K562 (cell line): ENCODE measurements at regions not wholly inside any gene's neighbourhood (a gene's known extent, or its start where the extent isn't known, plus 50 kb on each side); places are given as distances from the start of the nearest gene placed in this dataset.

Experiments
- ATF1 ChIP-seq, 2 experiments: fragments of 450-650 bp in 1 of 2; IDR thresholded peaks; 2 replicates each; pipeline ENCODE4 v1.6.1; 2016; ENCODE audit warnings: missing compliant biosample characterization in 1 of 2, missing genetic modification characterization in 1 of 2
- CREM ChIP-seq: IDR thresholded peaks from 2 replicates; pipeline ENCODE4 v1.6.1; 2014; ENCODE audit warnings: antibody characterized with exemption, low read depth
- FOXK2 ChIP-seq, 2 experiments: fragments of 450-650 bp; IDR thresholded peaks in 1 of 2; conservative IDR thresholded peaks in 1 of 2; 2 replicates each; pipeline ENCODE4 v1.6.1; 2016; ENCODE audit warnings: low read depth in 2 of 2, mild to moderate bottlenecking in 1 of 2
- HOMEZ ChIP-seq: fragments of 250-450 bp; sonication (Bioruptor Pico); IDR thresholded peaks from 2 replicates; pipeline ENCODE4 v1.4.0; 2020; ENCODE audit warnings: mild to moderate bottlenecking, moderate library complexity
- KAT2B ChIP-seq: IDR thresholded peaks from one replicate; pipeline ENCODE4 v1.6.1; 2012; ENCODE audit warnings: low read depth, mild to moderate bottlenecking, control low read depth, inconsistent platforms, low read length, moderate library complexity
- MAZ ChIP-seq, 2 experiments: fragments of 450-650 bp in 1 of 2; sonication (generic) in 1 of 2; formaldehyde crosslinking; IDR thresholded peaks in 1 of 2; conservative IDR thresholded peaks in 1 of 2; 2 replicates each; pipeline versions ENCODE4 v1.4.0 to v1.5.0; 2020; ENCODE audit warnings: mild to moderate bottlenecking in 1 of 2, missing genetic modification reagents in 1 of 2
- NELFE ChIP-seq: IDR thresholded peaks from 2 replicates; pipeline ENCODE4 v1.6.1; 2011; ENCODE audit warnings: mild to moderate bottlenecking; ENCODE audit not compliant: insufficient read depth, insufficient read length
- PHF8 ChIP-seq: fragments of 200-600 bp; sonication (generic); IDR thresholded peaks from 2 replicates; pipeline ENCODE4 v1.6.1; 2012; ENCODE audit warnings: mixed run types, mild to moderate bottlenecking, inconsistent platforms, low read length, moderate library complexity, borderline replicate concordance
- RCOR1 ChIP-seq, 2 experiments: IDR thresholded peaks; 2 replicates each; pipeline ENCODE4 v1.6.1; 2012; ENCODE audit warnings: low read depth in 2 of 2, low read length in 2 of 2, borderline replicate concordance in 1 of 2, improper control_type of control experiment in 1 of 2
- TRIM25 ChIP-seq: fragments of 450-650 bp; IDR thresholded peaks from 2 replicates; pipeline ENCODE4 v1.7.0; 2016; ENCODE audit warnings: borderline replicate concordance
- ZFX ChIP-seq: sonication (generic); formaldehyde crosslinking; IDR thresholded peaks from 2 replicates; pipeline ENCODE4 v1.8.0; 2022; ENCODE audit warnings: mild to moderate bottlenecking, missing genetic modification reagents, moderate library complexity
- TF ChIP-seq, protein P1 (sequence below): sonication (generic); formaldehyde crosslinking; IDR thresholded peaks from 2 replicates; pipeline ENCODE4 v1.8.0; 2023; ENCODE audit warnings: mild to moderate bottlenecking, missing genetic modification reagents
- TF ChIP-seq, protein P2 (sequence below): fragments of 250-450 bp; sonication (Bioruptor Pico); IDR thresholded peaks from 2 replicates; pipeline ENCODE4 v1.8.0; 2021; ENCODE audit warnings: borderline replicate concordance, mild to moderate bottlenecking, moderate library complexity; ENCODE audit not compliant: poor library complexity, severe bottlenecking
- TF ChIP-seq, protein P3 (sequence below): sonication (generic); formaldehyde crosslinking; IDR thresholded peaks from 2 replicates; pipeline ENCODE4 v1.8.0; 2023; ENCODE audit warnings: mild to moderate bottlenecking, missing genetic modification reagents
- TF ChIP-seq, protein P4 (sequence below): fragments of 250-450 bp; sonication (Bioruptor Pico); IDR thresholded peaks from 2 replicates; pipeline ENCODE4 v1.5.0; 2021; ENCODE audit warnings: mild to moderate bottlenecking, borderline replicate concordance

GRCh38 chr2:16717477-16717876, 51.8 kb upstream of the CYRIA start (continued):
- TF ChIP-seq HOMEZ (CRISPR knock-in tag) = no peak
- TF ChIP-seq MAZ (CRISPR knock-in tag; conservative IDR thresholded peaks at IDR 0.05 in 1 of 2, IDR thresholded peaks at IDR 0.05 in 1 of 2) = no peak
- no peak for TF ChIP-seq ZFX (CRISPR knock-in tag)
- no peak for TF ChIP-seq PHF8
- TF ChIP-seq TRIM25 = no peak
- TF ChIP-seq, protein P1, sequence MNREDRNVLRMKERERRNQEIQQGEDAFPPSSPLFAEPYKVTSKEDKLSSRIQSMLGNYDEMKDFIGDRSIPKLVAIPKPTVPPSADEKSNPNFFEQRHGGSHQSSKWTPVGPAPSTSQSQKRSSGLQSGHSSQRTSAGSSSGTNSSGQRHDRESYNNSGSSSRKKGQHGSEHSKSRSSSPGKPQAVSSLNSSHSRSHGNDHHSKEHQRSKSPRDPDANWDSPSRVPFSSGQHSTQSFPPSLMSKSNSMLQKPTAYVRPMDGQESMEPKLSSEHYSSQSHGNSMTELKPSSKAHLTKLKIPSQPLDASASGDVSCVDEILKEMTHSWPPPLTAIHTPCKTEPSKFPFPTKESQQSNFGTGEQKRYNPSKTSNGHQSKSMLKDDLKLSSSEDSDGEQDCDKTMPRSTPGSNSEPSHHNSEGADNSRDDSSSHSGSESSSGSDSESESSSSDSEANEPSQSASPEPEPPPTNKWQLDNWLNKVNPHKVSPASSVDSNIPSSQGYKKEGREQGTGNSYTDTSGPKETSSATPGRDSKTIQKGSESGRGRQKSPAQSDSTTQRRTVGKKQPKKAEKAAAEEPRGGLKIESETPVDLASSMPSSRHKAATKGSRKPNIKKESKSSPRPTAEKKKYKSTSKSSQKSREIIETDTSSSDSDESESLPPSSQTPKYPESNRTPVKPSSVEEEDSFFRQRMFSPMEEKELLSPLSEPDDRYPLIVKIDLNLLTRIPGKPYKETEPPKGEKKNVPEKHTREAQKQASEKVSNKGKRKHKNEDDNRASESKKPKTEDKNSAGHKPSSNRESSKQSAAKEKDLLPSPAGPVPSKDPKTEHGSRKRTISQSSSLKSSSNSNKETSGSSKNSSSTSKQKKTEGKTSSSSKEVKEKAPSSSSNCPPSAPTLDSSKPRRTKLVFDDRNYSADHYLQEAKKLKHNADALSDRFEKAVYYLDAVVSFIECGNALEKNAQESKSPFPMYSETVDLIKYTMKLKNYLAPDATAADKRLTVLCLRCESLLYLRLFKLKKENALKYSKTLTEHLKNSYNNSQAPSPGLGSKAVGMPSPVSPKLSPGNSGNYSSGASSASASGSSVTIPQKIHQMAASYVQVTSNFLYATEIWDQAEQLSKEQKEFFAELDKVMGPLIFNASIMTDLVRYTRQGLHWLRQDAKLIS (CRISPR knock-in tag) = no peak
- TF ChIP-seq, protein P2, sequence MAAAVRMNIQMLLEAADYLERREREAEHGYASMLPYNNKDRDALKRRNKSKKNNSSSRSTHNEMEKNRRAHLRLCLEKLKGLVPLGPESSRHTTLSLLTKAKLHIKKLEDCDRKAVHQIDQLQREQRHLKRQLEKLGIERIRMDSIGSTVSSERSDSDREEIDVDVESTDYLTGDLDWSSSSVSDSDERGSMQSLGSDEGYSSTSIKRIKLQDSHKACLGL (CRISPR knock-in tag) = no peak
- TF ChIP-seq, protein P3, sequence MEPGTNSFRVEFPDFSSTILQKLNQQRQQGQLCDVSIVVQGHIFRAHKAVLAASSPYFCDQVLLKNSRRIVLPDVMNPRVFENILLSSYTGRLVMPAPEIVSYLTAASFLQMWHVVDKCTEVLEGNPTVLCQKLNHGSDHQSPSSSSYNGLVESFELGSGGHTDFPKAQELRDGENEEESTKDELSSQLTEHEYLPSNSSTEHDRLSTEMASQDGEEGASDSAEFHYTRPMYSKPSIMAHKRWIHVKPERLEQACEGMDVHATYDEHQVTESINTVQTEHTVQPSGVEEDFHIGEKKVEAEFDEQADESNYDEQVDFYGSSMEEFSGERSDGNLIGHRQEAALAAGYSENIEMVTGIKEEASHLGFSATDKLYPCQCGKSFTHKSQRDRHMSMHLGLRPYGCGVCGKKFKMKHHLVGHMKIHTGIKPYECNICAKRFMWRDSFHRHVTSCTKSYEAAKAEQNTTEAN (CRISPR knock-in tag) = 0 out of 2 replicates have a peak, but pooled peaks have one; percentile 52
- TF ChIP-seq NELFE = no peak
- TF ChIP-seq, protein P4, sequence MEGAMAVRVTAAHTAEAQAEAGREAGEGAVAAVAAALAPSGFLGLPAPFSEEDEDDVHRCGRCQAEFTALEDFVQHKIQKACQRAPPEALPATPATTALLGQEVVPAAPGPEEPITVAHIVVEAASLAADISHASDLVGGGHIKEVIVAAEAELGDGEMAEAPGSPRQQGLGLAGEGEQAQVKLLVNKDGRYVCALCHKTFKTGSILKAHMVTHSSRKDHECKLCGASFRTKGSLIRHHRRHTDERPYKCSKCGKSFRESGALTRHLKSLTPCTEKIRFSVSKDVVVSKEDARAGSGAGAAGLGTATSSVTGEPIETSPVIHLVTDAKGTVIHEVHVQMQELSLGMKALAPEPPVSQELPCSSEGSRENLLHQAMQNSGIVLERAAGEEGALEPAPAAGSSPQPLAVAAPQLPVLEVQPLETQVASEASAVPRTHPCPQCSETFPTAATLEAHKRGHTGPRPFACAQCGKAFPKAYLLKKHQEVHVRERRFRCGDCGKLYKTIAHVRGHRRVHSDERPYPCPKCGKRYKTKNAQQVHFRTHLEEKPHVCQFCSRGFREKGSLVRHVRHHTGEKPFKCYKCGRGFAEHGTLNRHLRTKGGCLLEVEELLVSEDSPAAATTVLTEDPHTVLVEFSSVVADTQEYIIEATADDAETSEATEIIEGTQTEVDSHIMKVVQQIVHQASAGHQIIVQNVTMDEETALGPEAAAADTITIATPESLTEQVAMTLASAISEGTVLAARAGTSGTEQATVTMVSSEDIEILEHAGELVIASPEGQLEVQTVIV (CRISPR knock-in tag) = no peak
- peak in 1 of 2 experiments; percentile 16; a peak in 2 of 4 replicates for TF ChIP-seq FOXK2 (conservative IDR thresholded peaks at IDR 0.05 in 1 of 2, IDR thresholded peaks at IDR 0.05 in 1 of 2; ENCODE audit: low read depth in 2 of 2)
- no peak for TF ChIP-seq ATF1 (CRISPR knock-in tag; IDR thresholded peaks at IDR 0.05)
- TF ChIP-seq ATF1 (tag; IDR thresholded peaks at IDR 0.05) = peak; percentile 59
- TF ChIP-seq RCOR1 (IDR thresholded peaks at IDR 0.05; ENCODE audit: borderline replicate concordance in 1 of 2, low read depth in 2 of 2, low read length in 2 of 2) = peak in 1 of 2 experiments; percentile 30; a peak in 1 of 4 replicates
- no peak for TF ChIP-seq KAT2B
- TF ChIP-seq CREM = peak; percentile 57
